IMR-90 (cell line): ENCODE measurements at regions not wholly inside any gene's neighbourhood (a gene's known extent, or its start where the extent isn't known, plus 50 kb on each side); places are given as distances from the start of the nearest gene placed in this dataset.

Source experiments
- ATAC-seq: fragments of 200-7000 bp; cut with Tn5 transposase; 2 replicates; pipeline ENCODE4 v1.9.1; 2020; ENCODE audit warnings: low read depth, mild to moderate bottlenecking, moderate library complexity
- BruUV-seq: library from RNA; stranded (reverse); fragments of 400-500 nt; replicated peaks from 2 replicates; lab custom pipeline; 2021; lab: Mats Ljungman, UMichigan
- CTCF ChIA-PET: fragments of 300-600 bp; formaldehyde crosslinking; extraction: SDS; loops from one replicate; lab custom pipeline; 2021; ENCODE audit warnings: antibody characterized with exemption; lab: Yijun Ruan, JAX
- POLR2A ChIA-PET: fragments of 300-600 bp; sonication (Branson Sonifier 250); formaldehyde crosslinking; loops from one replicate; lab custom pipeline; 2022; ENCODE audit warnings: antibody characterized with exemption; ENCODE audit not compliant: unreplicated experiment; lab: Charles Lee
- DNase-seq: peaks from one replicate; pipeline ENCODE4 v3.0.0; 2013
- H2AFZ ChIP-seq: replicated peaks from 2 replicates; pipeline ENCODE3; 2013; ENCODE audit warnings: low read length, mild to moderate bottlenecking; ENCODE audit not compliant: poor library complexity
- H2AK5ac ChIP-seq: 2 replicates; pipeline ENCODE4 v1.6.1; 2013; ENCODE audit warnings: low read depth, low read length, inconsistent platforms
- H2AK9ac ChIP-seq: replicated peaks from 2 replicates; pipeline ENCODE3; 2013; ENCODE audit warnings: mild to moderate bottlenecking, low read depth, low read length, moderate library complexity; ENCODE audit not compliant: poor library complexity
- H2BK120ac ChIP-seq: 2 replicates; pipeline ENCODE4 v1.6.1; 2013; ENCODE audit warnings: low read depth, low read length, inconsistent platforms
- H2BK15ac ChIP-seq: 3 replicates; pipeline ENCODE4 v1.6.1; 2013; ENCODE audit warnings: low read depth, low read length, inconsistent platforms
- H2BK20ac ChIP-seq: 2 replicates; pipeline ENCODE4 v1.6.1; 2013; ENCODE audit warnings: low read depth, mild to moderate bottlenecking, inconsistent platforms, low read length, moderate library complexity
- H2BK5ac ChIP-seq: 2 replicates; pipeline ENCODE4 v1.6.1; 2013; ENCODE audit warnings: mild to moderate bottlenecking, low read depth, low read length, inconsistent platforms; ENCODE audit not compliant: poor library complexity, severe bottlenecking
- H3K14ac ChIP-seq: replicated peaks from 2 replicates; pipeline ENCODE4 v1.6.1; 2013; ENCODE audit warnings: low read depth, low read length, inconsistent platforms
- H3K18ac ChIP-seq: 2 replicates; pipeline ENCODE4 v1.6.1; 2013; ENCODE audit warnings: low read depth, low read length, control low read depth
- H3K23ac ChIP-seq: 2 replicates; pipeline ENCODE4 v1.6.1; 2013; ENCODE audit warnings: low read depth, low read length, inconsistent platforms
- H3K27ac ChIP-seq: 2 replicates; pipeline ENCODE4 v1.5.1; 2013; ENCODE audit warnings: mild to moderate bottlenecking, control low read depth, low read length; ENCODE audit not compliant: insufficient read depth
- H3K27me3 ChIP-seq: 2 replicates; pipeline ENCODE4 v1.6.1; 2013; ENCODE audit warnings: low read length; ENCODE audit not compliant: control insufficient read depth, insufficient read depth
- H3K36me3 ChIP-seq: 2 replicates; pipeline ENCODE4 v1.6.1; 2013; ENCODE audit warnings: low read length, mixed read lengths; ENCODE audit not compliant: control insufficient read depth, insufficient read depth
- H3K4ac ChIP-seq: 2 replicates; pipeline ENCODE4 v1.6.1; 2013; ENCODE audit warnings: low read depth, low read length, inconsistent platforms
- H3K4me1 ChIP-seq: 2 replicates; pipeline ENCODE4 v1.6.1; 2013; ENCODE audit warnings: low read length, mixed read lengths; ENCODE audit not compliant: control insufficient read depth, insufficient read depth
- H3K4me2 ChIP-seq: 2 replicates; pipeline ENCODE4 v1.6.1; 2013; ENCODE audit warnings: low read depth, mild to moderate bottlenecking, control low read depth, low read length, moderate library complexity
- H3K4me3 ChIP-seq: 2 replicates; pipeline ENCODE4 v1.5.1; 2013; ENCODE audit warnings: low read depth, mild to moderate bottlenecking, control low read depth, low read length, moderate library complexity; ENCODE audit not compliant: insufficient read depth
- H3K56ac ChIP-seq: 2 replicates; pipeline ENCODE4 v1.6.1; 2013; ENCODE audit warnings: low read length, inconsistent platforms; ENCODE audit not compliant: insufficient read depth; ENCODE audit errors: extremely low read depth
- H3K79me1 ChIP-seq, 2 experiments: 2 replicates each; pipeline ENCODE4 v1.6.1; 2013; ENCODE audit warnings: low read length in 2 of 2, inconsistent platforms in 1 of 2, low read depth in 1 of 2
- H3K9ac ChIP-seq: 2 replicates; pipeline ENCODE4 v1.6.1; 2013; ENCODE audit warnings: low read depth, low read length, control low read depth
- H3K9me1 ChIP-seq: 2 replicates; pipeline ENCODE4 v1.6.1; 2013; ENCODE audit warnings: low read length, inconsistent platforms; ENCODE audit not compliant: insufficient read depth
- H3K9me3 ChIP-seq: 2 replicates; pipeline ENCODE4 v1.6.1; 2013; ENCODE audit warnings: low read length; ENCODE audit not compliant: control insufficient read depth, insufficient read depth
- H4K20me1 ChIP-seq: 2 replicates; pipeline ENCODE4 v1.6.1; 2013; ENCODE audit warnings: low read length, inconsistent platforms; ENCODE audit not compliant: insufficient read depth
- H4K5ac ChIP-seq: 2 replicates; pipeline ENCODE4 v1.6.1; 2013; ENCODE audit warnings: mild to moderate bottlenecking, low read depth, low read length, control low read depth
- H4K8ac ChIP-seq, 2 experiments: 2 replicates each; pipeline ENCODE4 v1.6.1; 2013; ENCODE audit warnings: low read depth in 2 of 2, low read length in 2 of 2, control low read depth in 1 of 2, inconsistent platforms in 1 of 2
- H4K91ac ChIP-seq: 2 replicates; pipeline ENCODE4 v1.6.1; 2013; ENCODE audit warnings: low read depth, low read length, inconsistent platforms; ENCODE audit not compliant: insufficient read depth
- BHLHE40 ChIP-seq: fragments of 150-350 bp; IDR thresholded peaks from 2 replicates; pipeline ENCODE4 v1.6.1; 2016; ENCODE audit warnings: mild to moderate bottlenecking, low read depth, low read length
- CEBPB ChIP-seq: IDR thresholded peaks from 2 replicates; pipeline ENCODE4 v1.6.1; 2012; ENCODE audit warnings: low read depth, low read length, improper control_type of control experiment
- CHD1 ChIP-seq: IDR thresholded peaks from 2 replicates; pipeline ENCODE4 v1.6.1; 2012; ENCODE audit warnings: low read depth, low read length, improper control_type of control experiment
- CTCF ChIP-seq: conservative IDR thresholded peaks from 2 replicates; pipeline ENCODE4 v1.5.1; 2012; ENCODE audit warnings: mild to moderate bottlenecking, low read depth, low read length, improper control_type of control experiment
- FOS ChIP-seq: fragments of 150-350 bp; IDR thresholded peaks from 2 replicates; pipeline ENCODE4 v1.6.1; 2016; ENCODE audit warnings: low read depth, low read length
- MAFK ChIP-seq: IDR thresholded peaks from 2 replicates; pipeline ENCODE4 v1.6.1; 2012; ENCODE audit warnings: low read depth, low read length, improper control_type of control experiment
- MAZ ChIP-seq: IDR thresholded peaks from 2 replicates; pipeline ENCODE4 v1.6.1; 2012; ENCODE audit warnings: low read depth, mild to moderate bottlenecking, low read length, improper control_type of control experiment, moderate library complexity, borderline replicate concordance
- MXI1 ChIP-seq: IDR thresholded peaks from 2 replicates; pipeline ENCODE4 v1.6.1; 2012; ENCODE audit warnings: low read depth, mild to moderate bottlenecking, low read length, moderate library complexity, borderline replicate concordance
- NFE2L2 ChIP-seq: fragments of 150-350 bp; IDR thresholded peaks from 2 replicates; pipeline ENCODE4 v1.6.1; 2016; ENCODE audit warnings: low read depth, mild to moderate bottlenecking, low read length
- POLR2A ChIP-seq: IDR thresholded peaks from 2 replicates; pipeline ENCODE4 v1.6.1; 2012; ENCODE audit warnings: mild to moderate bottlenecking, low read depth, low read length
- RAD21 ChIP-seq: IDR thresholded peaks from 2 replicates; pipeline ENCODE4 v1.6.1; 2012; ENCODE audit warnings: low read length, improper control_type of control experiment
- RCOR1 ChIP-seq: IDR thresholded peaks from 2 replicates; pipeline ENCODE4 v1.6.1; 2012; ENCODE audit warnings: mild to moderate bottlenecking, low read length, improper control_type of control experiment; ENCODE audit not compliant: insufficient replicate concordance
- RFX5 ChIP-seq: IDR thresholded peaks from 2 replicates; pipeline ENCODE4 v1.8.0; 2012; ENCODE audit warnings: low read depth, mild to moderate bottlenecking, low read length, moderate library complexity
- SMC3 ChIP-seq: fragments of 150-350 bp; IDR thresholded peaks from 2 replicates; pipeline ENCODE4 v1.6.1; 2016; ENCODE audit warnings: low read depth, mild to moderate bottlenecking, antibody characterized with exemption, low read length, moderate library complexity
- WGBS, 2 experiments: methylation state at CpG; one replicate each; pipeline versions ENCODE4 v1.1.5 to v1.1.7; 2013; ENCODE audit warnings: missing lambda C conversion rate in 2 of 2; ENCODE audit not compliant: insufficient read length in 1 of 2; ENCODE audit errors: extremely low coverage in 2 of 2; 5-methylcytosine and 5-hydroxymethylcytosine counted together
- dilution Hi-C: fragments of 300-500 bp; cut with HindIII; formaldehyde crosslinking; loops from one replicate; pipeline ENCODE4 v1.14.3; 2018; ENCODE audit warnings: low sequenced_read_pairs; ENCODE audit not compliant: unreplicated experiment
- in situ Hi-C: fragments of 300-500 bp; cut with MboI; formaldehyde crosslinking; loops from 3 replicates; pipeline ENCODE4 v1.14.3; 2019; ENCODE audit warnings: low sequenced_read_pairs, inconsistent platforms, mixed read lengths
- intact Hi-C: fragments of 100-400 bp; cut with micrococcal nuclease; formaldehyde crosslinking; loops from 2 replicates; pipeline ENCODE4 v1.10.0; 2022
- TF ChIP-seq, protein P1 (sequence below): fragments of 150-350 bp; IDR thresholded peaks from 2 replicates; pipeline ENCODE4 v1.6.1; 2017; ENCODE audit warnings: mild to moderate bottlenecking, antibody characterized with exemption, low read length, low read depth
- TF ChIP-seq, protein P2 (sequence below): fragments of 150-350 bp; IDR thresholded peaks from 2 replicates; pipeline ENCODE4 v1.6.1; 2016; ENCODE audit warnings: low read depth, mild to moderate bottlenecking, low read length, moderate library complexity, borderline replicate concordance

DNA sequence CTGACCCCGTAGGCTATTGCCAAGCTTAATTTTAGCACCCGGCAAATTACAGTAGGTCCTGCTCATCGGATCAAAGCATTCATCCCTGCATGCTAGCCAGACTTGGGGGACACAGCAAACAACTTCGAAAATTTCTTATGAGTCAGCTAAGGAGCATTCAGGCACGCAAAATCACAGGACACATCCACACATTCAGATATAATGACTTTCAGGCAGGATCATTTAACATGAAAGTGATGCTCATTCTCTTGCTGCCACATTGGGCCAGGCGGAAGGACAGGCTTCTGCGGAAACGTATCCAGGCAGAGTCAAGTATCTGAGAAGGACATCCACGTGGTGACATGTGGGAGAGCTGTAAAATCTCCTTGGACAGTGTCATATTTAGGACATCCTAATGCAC lies 474.0 kb upstream of the NRP1 start:
- Histone ChIP-seq H3K27me3 (peaks cover 7% of the 10 kb centered on the region), H4K91ac (no peak overlapping the region), H3K56ac (no peak overlapping the region), H2BK15ac (no peak overlapping the region), H3K9me1 (no peaks in the 10 kb centered on the region), H3K4me1 (no peaks in the 10 kb centered on the region), H2AK9ac (no peak overlapping the region), H2AFZ (no peak overlapping the region), H3K27ac (no peak overlapping the region), H2BK120ac (no peak overlapping the region), H2BK20ac (no peak overlapping the region), H3K9me3 (no peaks in the 10 kb centered on the region), H4K5ac (no peak overlapping the region), H3K4ac (no peak overlapping the region), H2BK5ac (no peak overlapping the region), H3K4me3 (no peak overlapping the region), H3K18ac (no peak overlapping the region), H3K14ac (no peak overlapping the region), H3K23ac (no peak overlapping the region), H3K9ac (no peak overlapping the region), H3K79me1 (no peaks in the 10 kb centered on the region), H3K4me2 (no peak overlapping the region), H4K8ac (no peak overlapping the region), H3K36me3 (no peaks in the 10 kb centered on the region), H2AK5ac (no peak overlapping the region), H4K20me1 (no peaks in the 10 kb centered on the region)
- TF ChIP-seq RFX5 (no peak), FOS (no peak), RAD21 (no peak), NFE2L2 (no peak), RCOR1 (no peak), MAZ (no peak), POLR2A (no peak), BHLHE40 (no peak), SMC3 (no peak), CTCF (no peak), CHD1 (no peak), CEBPB (no peak), MXI1 (no peak), MAFK (no peak)
- TF ChIP-seq, protein P1, sequence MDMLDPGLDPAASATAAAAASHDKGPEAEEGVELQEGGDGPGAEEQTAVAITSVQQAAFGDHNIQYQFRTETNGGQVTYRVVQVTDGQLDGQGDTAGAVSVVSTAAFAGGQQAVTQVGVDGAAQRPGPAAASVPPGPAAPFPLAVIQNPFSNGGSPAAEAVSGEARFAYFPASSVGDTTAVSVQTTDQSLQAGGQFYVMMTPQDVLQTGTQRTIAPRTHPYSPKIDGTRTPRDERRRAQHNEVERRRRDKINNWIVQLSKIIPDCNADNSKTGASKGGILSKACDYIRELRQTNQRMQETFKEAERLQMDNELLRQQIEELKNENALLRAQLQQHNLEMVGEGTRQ, result no peak
- TF ChIP-seq, protein P2, sequence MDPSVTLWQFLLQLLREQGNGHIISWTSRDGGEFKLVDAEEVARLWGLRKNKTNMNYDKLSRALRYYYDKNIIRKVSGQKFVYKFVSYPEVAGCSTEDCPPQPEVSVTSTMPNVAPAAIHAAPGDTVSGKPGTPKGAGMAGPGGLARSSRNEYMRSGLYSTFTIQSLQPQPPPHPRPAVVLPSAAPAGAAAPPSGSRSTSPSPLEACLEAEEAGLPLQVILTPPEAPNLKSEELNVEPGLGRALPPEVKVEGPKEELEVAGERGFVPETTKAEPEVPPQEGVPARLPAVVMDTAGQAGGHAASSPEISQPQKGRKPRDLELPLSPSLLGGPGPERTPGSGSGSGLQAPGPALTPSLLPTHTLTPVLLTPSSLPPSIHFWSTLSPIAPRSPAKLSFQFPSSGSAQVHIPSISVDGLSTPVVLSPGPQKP, result no peak
- in situ Hi-C loops (no loop called here), dilution Hi-C loops (no loop called here), intact Hi-C loops (loop anchor here (10.0 kb wide), 1 partner anchor 474 kb away; the partner anchor contains the start of gene NRP1)
- BruUV-seq, result no TSS peak
- ChIA-PET CTCF (interaction anchor here (0.6 to 0.9 kb wide), 2 partner anchors 9 to 1210 kb away, joined by 3 to 4 read pairs; no protein-coding TSS in a partner anchor), POLR2A (no interaction called here)
- 81% methylated on average over 3 of the region's 9 CpGs; no CpG with 5 or more reads in 1 of the 2 experiments for WGBS, 2 experiments
- peak; percentile 4 for DNase-seq
- no peak for ATAC-seq
